HG02885 (cell line): ENCODE measurements at regions not wholly inside any gene's neighbourhood (a gene's known extent, or its start where the extent isn't known, plus 50 kb on each side); places are given as distances from the start of the nearest gene placed in this dataset.
"Not testable (repeated sequence)": the region's sequence is repeated elsewhere in the genome, so short reads cannot be mapped to it uniquely, and the experiment has no call there.

Experiments used
- ATAC-seq: cut with Tn5 transposase; IDR thresholded peaks from one replicate; pipeline ENCODE4 v1.9.1; 2021; ENCODE audit warnings: mild to moderate bottlenecking; ENCODE audit not compliant: unreplicated experiment, poor library complexity

GRCh38 chr11:56883371-56883987, 105.2 kb upstream of the OR5AK2 start:
- ATAC-seq, result no peak

- no peak for ATAC-seq
These were observed 112.0 kb upstream of the OR5AK2 start for GRCh38 chr11:56876621-56877275.

GRCh38 chr11:56855217-56855616, 106.7 kb upstream of the OR9G4 start:
- no peak for ATAC-seq

- no peak for ATAC-seq
These were observed 103.6 kb upstream of the OR9G4 start for GRCh38 chr11:56852131-56852530.

- no peak for ATAC-seq
These were observed 101.4 kb upstream of the OR9G4 start for GRCh38 chr11:56849852-56850251.

GRCh38 chr11:56849250-56849649, 100.8 kb upstream of the OR9G4 start:
- ATAC-seq, result no peak

- ATAC-seq, result no peak
These were observed 99.8 kb upstream of the OR9G4 start for GRCh38 chr11:56848141-56848809.

- no peak for ATAC-seq
These were observed 98.4 kb upstream of the OR9G4 start for GRCh38 chr11:56846631-56847576.

- no peak for ATAC-seq
These were observed 96.7 kb upstream of the OR9G4 start for GRCh38 chr11:56845121-56845732.

- ATAC-seq, result no peak
These were observed 95.3 kb upstream of the OR9G4 start for GRCh38 chr11:56843816-56844215.

- no peak for ATAC-seq
These were observed 94.6 kb upstream of the OR9G4 start for GRCh38 chr11:56842814-56843794.

GRCh38 chr11:56841210-56841810, 92.8 kb upstream of the OR9G4 start:
- peak; percentile 81 for ATAC-seq

- not testable (repeated sequence) for ATAC-seq
These were observed 78.9 kb upstream of the OR9G4 start for GRCh38 chr11:56827357-56827756.

GRCh38 chr11:56819916-56820315, 71.4 kb upstream of the OR9G4 start:
- ATAC-seq, result no peak

GRCh38 chr11:56817661-56818060, 69.2 kb upstream of the OR9G4 start:
- no peak for ATAC-seq

- ATAC-seq, result no peak
These were observed 67.8 kb upstream of the OR9G4 start for GRCh38 chr11:56816259-56816658.

- ATAC-seq, result no peak
These were observed 59.8 kb upstream of the OR9G4 start for GRCh38 chr11:56808326-56808725.

GRCh38 chr11:56799691-56800210, 51.3 kb upstream of the OR9G4 start:
- no peak for ATAC-seq
